HUES6 (cell line): ENCODE measurements at regions not wholly inside any gene's neighbourhood (a gene's known extent, or its start where the extent isn't known, plus 50 kb on each side); places are given as distances from the start of the nearest gene placed in this dataset.
"Not testable (repeated sequence)": the region's sequence is repeated elsewhere in the genome, so short reads cannot be mapped to it uniquely, and the experiment has no call there.

Source experiments
- H3K27ac ChIP-seq: 2 replicates; pipeline ENCODE4 v1.7.0; 2013; ENCODE audit warnings: low read depth, mild to moderate bottlenecking, low read length, inconsistent platforms
- H3K27me3 ChIP-seq: 2 replicates; pipeline ENCODE4 v1.6.1; 2013; ENCODE audit warnings: low read length; ENCODE audit not compliant: control insufficient read depth, insufficient read depth
- H3K36me3 ChIP-seq: 2 replicates; pipeline ENCODE4 v1.6.1; 2013; ENCODE audit warnings: low read length; ENCODE audit not compliant: control insufficient read depth, insufficient read depth
- H3K4me1 ChIP-seq: 2 replicates; pipeline ENCODE4 v1.6.1; 2013; ENCODE audit warnings: low read length; ENCODE audit not compliant: control insufficient read depth, insufficient read depth
- H3K4me3 ChIP-seq: 2 replicates; pipeline ENCODE4 v1.5.1; 2013; ENCODE audit warnings: low read depth, low read length
- H3K9ac ChIP-seq: one replicate; pipeline ENCODE4 v1.6.1; 2013; ENCODE audit warnings: mild to moderate bottlenecking, low read length
- H3K9me3 ChIP-seq: 2 replicates; pipeline ENCODE4 v1.6.1; 2013; ENCODE audit warnings: low read depth, low read length; ENCODE audit not compliant: control insufficient read depth, insufficient read depth

DNA sequence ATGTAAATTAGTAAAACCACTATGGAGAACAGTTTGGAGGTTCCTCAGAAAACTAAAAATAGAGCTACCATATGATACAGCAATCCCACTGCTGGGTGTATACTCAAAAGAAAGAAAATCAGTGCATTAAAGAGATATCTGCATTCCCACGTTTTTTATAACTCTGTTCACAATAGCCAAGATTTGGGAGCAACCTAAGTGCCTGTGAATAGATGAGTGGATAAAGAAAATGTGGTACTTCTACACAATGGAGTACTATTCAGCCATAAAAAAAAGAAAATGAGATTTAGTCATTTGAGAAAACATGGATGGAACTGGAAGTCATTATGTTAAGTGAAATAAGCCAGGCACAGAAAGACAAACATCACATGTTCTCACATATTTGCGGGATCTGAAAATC, 246.0 kb upstream of the SOX9 start:
- H3K9me3 ChIP-seq, H3K36me3 ChIP-seq, H3K4me3 ChIP-seq, H3K27me3 ChIP-seq, H3K9ac ChIP-seq, H3K27ac ChIP-seq: not testable (repeated sequence)
- H3K4me1 ChIP-seq: peaks cover 12% of the 10 kb centered on the region

DNA sequence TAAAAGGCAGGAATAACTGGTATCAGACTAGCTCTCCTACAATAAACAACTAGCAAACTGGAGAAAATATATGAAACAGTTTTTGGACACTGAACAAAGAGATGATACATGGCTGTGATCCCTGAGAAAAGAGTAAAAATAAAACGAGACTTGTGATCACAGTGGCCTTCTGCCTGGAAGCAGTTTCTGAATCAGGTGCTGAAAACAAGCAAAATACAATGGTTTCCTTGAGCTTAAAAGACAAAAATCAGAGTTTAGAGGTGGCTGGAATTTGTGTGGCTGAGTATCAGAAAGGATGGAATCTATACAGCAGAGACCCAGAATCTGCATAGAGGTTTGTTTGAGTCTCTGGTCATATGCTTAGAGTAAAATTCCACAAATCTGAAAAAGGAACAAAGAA, 242.5 kb upstream of the SOX9 start:
- no peaks in the 10 kb centered on the region for H3K27me3 ChIP-seq
- H3K36me3 ChIP-seq: no peaks in the 10 kb centered on the region
- H3K9me3 ChIP-seq: no peaks in the 10 kb centered on the region
- H3K9ac ChIP-seq: no peak overlapping the region
- H3K27ac ChIP-seq: no peak overlapping the region
- H3K4me1 ChIP-seq: no peaks in the 10 kb centered on the region
- no peak overlapping the region for H3K4me3 ChIP-seq

DNA sequence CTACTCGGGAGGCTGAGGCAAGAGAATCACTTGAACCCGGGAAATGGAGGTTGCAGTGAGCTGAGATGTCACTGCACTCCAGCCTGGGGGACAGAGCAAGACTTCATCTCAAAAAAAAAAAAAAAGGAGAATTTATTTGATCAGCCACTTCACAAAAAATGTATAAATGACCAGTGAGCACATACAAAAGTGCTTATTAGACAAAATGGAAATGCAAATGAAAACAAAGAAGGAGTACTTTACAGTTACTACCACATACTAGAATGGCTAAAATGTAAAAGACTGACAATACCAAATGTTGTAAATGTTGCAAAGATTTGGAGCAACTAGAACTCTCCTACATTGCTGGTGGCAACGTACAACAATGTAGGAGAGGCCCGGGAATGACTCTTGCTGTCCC, 241.8 kb upstream of the SOX9 start:
- Histone ChIP-seq H3K9ac (no peak overlapping the region), H3K27ac (no peak overlapping the region), H3K4me3 (no peak overlapping the region), H3K36me3 (no peaks in the 10 kb centered on the region), H3K4me1 (no peaks in the 10 kb centered on the region), H3K27me3 (no peaks in the 10 kb centered on the region), H3K9me3 (no peaks in the 10 kb centered on the region)

DNA sequence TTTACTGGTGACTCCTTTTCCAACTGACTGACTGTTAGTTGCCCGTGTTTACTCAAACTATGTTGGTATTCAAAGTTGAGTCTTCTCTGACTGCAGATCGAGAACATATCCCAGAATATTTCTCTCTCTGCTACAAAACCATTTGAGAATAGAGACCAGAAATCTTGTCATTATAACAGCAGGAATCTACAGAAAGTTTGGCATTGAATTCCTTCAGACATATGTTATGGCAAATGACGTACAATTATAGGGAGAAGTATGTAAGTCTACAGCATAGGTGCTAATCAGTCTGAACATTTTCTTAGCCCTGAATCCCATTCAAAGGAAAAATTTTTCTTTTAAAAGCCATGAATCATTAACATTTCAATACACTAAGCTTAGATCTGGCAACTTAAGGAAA, 239.8 kb upstream of the SOX9 start:
- Histone ChIP-seq H3K4me1 (no peaks in the 10 kb centered on the region), H3K36me3 (no peaks in the 10 kb centered on the region), H3K4me3 (no peak overlapping the region), H3K9me3 (no peaks in the 10 kb centered on the region), H3K27ac (no peak overlapping the region), H3K9ac (no peak overlapping the region), H3K27me3 (no peaks in the 10 kb centered on the region)

DNA sequence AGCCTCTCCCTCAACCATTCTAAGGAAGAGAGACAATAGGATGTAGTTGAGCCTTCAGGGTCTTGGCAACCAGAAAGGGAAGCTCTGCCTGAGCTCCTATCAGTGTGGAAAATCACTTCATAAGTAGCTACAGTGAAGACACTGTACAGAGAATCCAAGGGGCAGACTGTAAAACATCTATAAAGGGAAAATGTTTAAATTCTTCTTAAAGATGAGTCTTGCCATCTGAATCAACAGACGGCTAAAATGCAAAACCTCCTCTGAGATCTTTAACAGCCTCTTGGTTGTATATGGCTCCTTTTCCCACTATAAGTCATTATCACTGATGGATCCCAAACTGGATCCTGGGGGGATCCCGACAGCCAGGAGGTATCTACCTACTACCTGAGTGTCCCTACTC, 239.2 kb upstream of the SOX9 start:
- Histone ChIP-seq H3K27me3 (no peaks in the 10 kb centered on the region), H3K9me3 (no peaks in the 10 kb centered on the region), H3K9ac (no peak overlapping the region), H3K4me3 (no peak overlapping the region), H3K27ac (no peak overlapping the region), H3K36me3 (no peaks in the 10 kb centered on the region), H3K4me1 (no peaks in the 10 kb centered on the region)

DNA sequence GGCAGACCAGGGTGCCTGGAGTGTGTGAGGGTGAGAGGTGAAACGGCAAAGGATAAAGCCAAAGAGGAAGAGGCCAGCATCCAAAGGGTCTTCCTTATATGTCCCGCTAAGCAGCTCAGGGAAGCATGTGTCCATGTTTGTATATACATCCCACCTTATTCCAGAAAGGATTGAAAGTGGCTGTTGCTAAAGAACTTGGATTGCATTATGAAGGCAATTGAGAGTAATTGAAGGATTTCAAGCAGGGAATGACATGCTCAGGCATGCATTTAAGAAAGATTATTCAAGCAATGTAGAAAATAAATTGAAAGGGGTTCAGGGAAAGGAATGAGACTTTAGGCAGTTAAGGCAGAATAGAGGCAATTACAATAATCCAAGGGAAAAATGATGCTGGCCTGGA, 237.6 kb upstream of the SOX9 start:
- Histone ChIP-seq H3K27ac (no peak overlapping the region), H3K36me3 (no peaks in the 10 kb centered on the region), H3K4me1 (no peaks in the 10 kb centered on the region), H3K4me3 (no peak overlapping the region), H3K9ac (no peak overlapping the region), H3K27me3 (no peaks in the 10 kb centered on the region), H3K9me3 (no peaks in the 10 kb centered on the region)

DNA sequence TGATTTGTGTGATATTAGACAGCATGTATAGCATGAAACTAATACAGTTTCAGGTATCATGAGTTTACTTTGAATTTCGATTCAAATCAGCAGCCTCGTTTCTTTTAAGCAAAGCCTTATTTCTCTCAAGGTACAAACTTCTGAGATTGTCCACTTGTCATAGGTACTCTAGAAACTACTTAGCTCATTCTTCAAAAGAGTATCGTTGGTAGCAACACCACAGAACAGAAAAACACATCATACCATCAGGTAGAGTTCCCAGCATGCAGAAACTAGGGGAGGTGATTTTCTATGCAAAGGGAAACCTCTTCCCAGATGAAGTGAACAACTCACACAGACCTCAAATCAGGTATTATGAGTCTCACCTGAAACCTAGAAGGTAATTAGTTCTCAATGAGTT, 237.0 kb upstream of the SOX9 start:
- no peak overlapping the region for H3K4me3 ChIP-seq
- H3K36me3 ChIP-seq: no peaks in the 10 kb centered on the region
- H3K27ac ChIP-seq: no peak overlapping the region
- no peaks in the 10 kb centered on the region for H3K4me1 ChIP-seq
- H3K9ac ChIP-seq: no peak overlapping the region
- no peaks in the 10 kb centered on the region for H3K9me3 ChIP-seq
- H3K27me3 ChIP-seq: no peaks in the 10 kb centered on the region

DNA sequence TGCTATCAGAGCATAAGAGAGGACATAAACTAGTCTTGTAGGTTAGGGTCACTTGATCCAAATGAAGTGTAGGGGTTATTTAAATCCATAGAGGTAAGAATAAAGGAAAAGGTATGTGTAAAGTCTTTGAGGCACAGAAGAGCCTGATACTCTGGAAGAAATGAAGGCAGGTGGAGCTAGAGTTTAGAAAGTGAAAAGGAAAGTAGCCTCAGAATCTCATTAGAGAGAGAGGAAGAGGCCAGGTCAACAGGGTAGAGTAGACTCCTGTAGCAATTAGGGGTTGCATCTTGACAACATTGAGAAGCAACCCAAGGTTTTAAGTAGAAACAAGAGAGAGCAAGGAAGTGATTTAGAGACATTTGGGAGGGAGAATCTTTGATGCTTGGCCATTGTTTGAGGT, 235.2 kb upstream of the SOX9 start:
- Histone ChIP-seq H3K9ac (no peak overlapping the region), H3K9me3 (no peaks in the 10 kb centered on the region), H3K27me3 (no peaks in the 10 kb centered on the region), H3K4me1 (no peaks in the 10 kb centered on the region), H3K27ac (no peak overlapping the region), H3K36me3 (no peaks in the 10 kb centered on the region), H3K4me3 (no peak overlapping the region)

DNA sequence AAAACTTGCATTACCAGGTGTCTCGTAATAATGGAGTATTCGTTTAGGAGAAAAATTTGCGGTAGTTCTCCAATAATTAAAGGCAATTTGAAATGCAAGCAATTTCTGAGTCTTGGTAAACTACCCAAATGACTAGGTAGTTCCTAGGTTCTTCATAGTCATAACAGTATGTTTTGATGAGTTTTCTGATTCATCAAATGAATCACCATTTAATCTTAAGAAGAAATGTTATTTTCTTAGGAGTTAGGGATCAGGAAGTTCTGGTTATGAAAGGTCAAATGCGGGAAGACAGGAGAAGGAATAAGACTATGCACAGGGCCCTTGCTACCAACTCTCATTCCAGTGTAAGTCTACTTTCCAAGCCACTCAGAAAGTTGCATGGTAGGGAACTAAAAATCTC, 221.5 kb upstream of the SOX9 start:
- Histone ChIP-seq H3K9me3 (no peaks in the 10 kb centered on the region), H3K4me1 (no peaks in the 10 kb centered on the region), H3K27me3 (no peaks in the 10 kb centered on the region), H3K4me3 (no peak overlapping the region), H3K9ac (no peak overlapping the region), H3K36me3 (no peaks in the 10 kb centered on the region), H3K27ac (no peak overlapping the region)

DNA sequence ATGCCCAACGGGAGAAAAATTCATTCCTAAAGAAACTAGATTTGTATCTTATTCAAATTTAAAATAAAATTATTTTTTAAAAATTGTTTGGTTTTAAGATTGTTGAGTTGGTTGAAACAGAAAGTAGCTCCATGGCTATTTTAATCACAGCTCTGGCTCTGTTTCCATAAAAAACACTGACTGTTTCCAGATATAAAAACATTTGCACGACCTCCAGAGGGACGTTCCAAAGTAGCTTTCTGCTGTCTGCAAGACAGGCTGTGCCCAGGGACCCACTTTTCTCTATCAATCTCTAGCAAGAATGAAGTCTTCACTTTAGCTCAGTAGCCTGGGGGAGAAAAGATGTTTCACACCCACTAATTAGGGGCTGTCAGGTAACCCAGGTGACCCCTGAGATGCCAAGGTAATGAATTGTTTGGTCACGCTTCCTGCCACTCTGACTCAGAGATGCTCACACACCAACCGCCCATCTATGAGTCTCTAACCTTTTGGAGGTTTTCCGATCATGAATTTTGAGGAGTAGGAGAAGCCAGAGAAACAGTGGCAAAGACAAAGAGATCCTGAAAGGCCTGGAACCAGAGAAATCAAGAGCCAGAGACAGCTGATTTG, 220.1 kb upstream of the SOX9 start:
- Histone ChIP-seq H3K4me1 (no peaks in the 10 kb centered on the region), H3K4me3 (no peak overlapping the region), H3K9me3 (no peaks in the 10 kb centered on the region; the same call in 1 of the 2 replicates), H3K36me3 (no peaks in the 10 kb centered on the region), H3K9ac (no peak overlapping the region), H3K27me3 (no peaks in the 10 kb centered on the region), H3K27ac (no peak overlapping the region)

DNA sequence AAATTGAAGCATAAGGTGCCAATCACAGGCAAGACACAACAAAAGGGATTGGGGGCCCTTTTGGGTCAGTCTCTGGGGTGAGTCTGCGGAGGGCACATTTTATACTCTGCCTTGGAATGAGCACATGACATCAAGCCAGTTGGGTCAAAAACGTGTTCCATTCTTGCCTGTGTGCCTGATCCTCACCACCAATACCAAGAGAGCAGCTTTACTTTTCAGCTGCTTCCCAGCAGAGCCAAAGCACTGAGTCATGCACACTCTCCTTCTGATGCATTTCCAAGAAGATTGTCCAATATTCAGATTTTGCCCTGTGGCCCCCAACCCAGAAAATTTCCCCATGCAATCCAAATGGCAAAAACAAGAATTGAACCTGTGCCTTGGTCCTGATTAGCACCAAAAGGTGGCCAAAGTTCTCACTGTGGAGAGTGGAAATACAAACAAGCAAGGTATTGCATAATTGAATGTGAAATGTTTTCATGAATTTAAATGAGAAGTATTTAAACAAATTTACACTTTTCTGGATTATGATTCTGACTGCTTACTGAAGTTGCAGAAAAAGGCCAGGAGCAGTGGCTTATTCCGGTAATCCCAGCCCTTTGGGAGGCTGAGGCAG, 217.8 kb upstream of the SOX9 start:
- Histone ChIP-seq H3K27ac (no peak overlapping the region), H3K27me3 (no peaks in the 10 kb centered on the region), H3K36me3 (no peaks in the 10 kb centered on the region), H3K9me3 (no peaks in the 10 kb centered on the region; the same call in 1 of the 2 replicates), H3K9ac (no peak overlapping the region), H3K4me1 (no peaks in the 10 kb centered on the region), H3K4me3 (no peak overlapping the region)
